ENCODE measurements at regions not wholly inside any gene's neighbourhood (a gene's known extent, or its start where the extent isn't known, plus 50 kb on each side); places are given as distances from the start of the nearest gene placed in this dataset.
"Not testable (repeated sequence)": the region's sequence is repeated elsewhere in the genome, so short reads cannot be mapped to it uniquely, and the experiment has no call there.

- Histone ChIP-seq H3K9ac (replicated peaks in 1 of 4; ENCODE audit: extremely low read depth in 1 of 4, low read depth in 3 of 4, low read length in 3 of 4) (no peak overlapping the region), H3K27me3 (replicated peaks in 1 of 4; ENCODE audit: control insufficient read depth in 3 of 4, extremely low read depth in 1 of 4, insufficient read depth in 3 of 4, low read length in 3 of 4) (no peaks in the 10 kb centered on the region), H2AFZ (ENCODE audit: low read length) (no peak overlapping the region), H4K91ac (replicated peaks; ENCODE audit: insufficient read length, low read length) (no peak overlapping the region), H3K36me3 (ENCODE audit: control insufficient read depth in 2 of 4, insufficient read depth in 4 of 4, low read length in 3 of 4) (no peaks in the 10 kb centered on the region), H2AK5ac (ENCODE audit: low read depth, low read length) (no peak overlapping the region), H3K23me2 (ENCODE audit: low read depth, low read length) (no peaks in the 10 kb centered on the region; the same call in 1 of the 2 replicates), H3K56ac (replicated peaks; ENCODE audit: insufficient read length, low read depth, low read length) (no peak overlapping the region), H2BK5ac (ENCODE audit: low read depth, low read length) (no peak overlapping the region), H2BK12ac (ENCODE audit: low read depth, low read length) (no peak overlapping the region), H2BK15ac (ENCODE audit: low read length) (no peak overlapping the region), H3K79me2 (ENCODE audit: control insufficient read depth in 1 of 2, insufficient read depth in 2 of 2, low read length in 2 of 2) (no peaks in the 10 kb centered on the region), H4K5ac (ENCODE audit: insufficient read length, low read depth, low read length) (no peak overlapping the region), H4K8ac (ENCODE audit: extremely low read depth, insufficient read depth, low read length) (no peak overlapping the region), H3K27ac (ENCODE audit: low read depth, low read length) (no peak overlapping the region), H3K79me1 (ENCODE audit: low read depth, low read length) (no peaks in the 10 kb centered on the region), H3K18ac (ENCODE audit: extremely low read depth, low read length) (no peak overlapping the region), H2BK20ac (ENCODE audit: low read length) (no peak overlapping the region), H2BK120ac (replicated peaks; ENCODE audit: low read depth, low read length) (no peak overlapping the region), H3K4me3 (ENCODE audit: extremely low read depth in 1 of 4, insufficient read depth in 2 of 4, low read depth in 3 of 4, low read length in 4 of 4) (no peak overlapping the region), H3K23ac (ENCODE audit: insufficient read length) (no peak overlapping the region), H3K4me2 (ENCODE audit: insufficient read depth in 1 of 2, low read depth in 2 of 2, low read length in 2 of 2) (no peak overlapping the region), H4K20me1 (replicated peaks in 1 of 2; ENCODE audit: control insufficient read depth in 1 of 2, insufficient read depth in 2 of 2, low read length in 2 of 2) (no peaks in the 10 kb centered on the region), H3K9me3 (ENCODE audit: insufficient read depth in 2 of 2, low read depth in 1 of 2, low read length in 1 of 2) (no peaks in the 10 kb centered on the region), H3K4ac (replicated peaks; ENCODE audit: insufficient read length, low read depth, low read length) (no peak overlapping the region), H3K4me1 (replicated peaks in 1 of 4; ENCODE audit: control insufficient read depth in 3 of 4, insufficient read depth in 4 of 4, low read length in 3 of 4) (no peaks in the 10 kb centered on the region), H3K14ac (ENCODE audit: insufficient read length) (no peak overlapping the region)
- DNase-seq (ENCODE audit: low read depth in 1 of 2, low spot score in 2 of 2): no peak
- FAIRE-seq: no peak
- CTCF ChIA-PET (ENCODE audit: partially characterized antibody): interaction anchor here (1.0 to 3.0 kb wide), 3 partner anchors 101 to 123 kb away, joined by 3 to 13 read pairs (median 8); no protein-coding TSS in a partner anchor
- WGBS, 2 experiments (ENCODE audit: extremely low coverage in 1 of 2, insufficient coverage in 1 of 2, insufficient read length in 1 of 2, insufficient replicate concordance in 2 of 2, low coverage in 1 of 2, low lambda C conversion rate in 2 of 2, missing lambda C conversion rate in 1 of 2): 89% methylated on average over 1 of the region's 1 CpG; no CpG with 5 or more reads in 1 of the 2 experiments
- POLR2A ChIA-PET (ENCODE audit: partially characterized antibody): no interaction called here
- TF ChIP-seq CREB1 (IDR thresholded peaks at IDR 0.05) (no peak), CHD2 (IDR thresholded peaks at IDR 0.05; ENCODE audit: low read length) (no peak), MAFK (IDR thresholded peaks at IDR 0.05; ENCODE audit: low read depth, low read length) (no peak)
Observed at GRCh38 chr2:224094413-224094812, 55.3 kb upstream of the SERPINE2 start.

- H3K27ac ChIP-seq (ENCODE audit: low read depth, low read length): not testable (repeated sequence)
Observed at GRCh38 chr2:224091671-224092070, 52.6 kb upstream of the SERPINE2 start.

More at GRCh38 chr2:224091671-224092070, 52.6 kb upstream of the SERPINE2 start:
- H3K23ac ChIP-seq (ENCODE audit: insufficient read length); H2BK20ac ChIP-seq (ENCODE audit: low read length); H2BK12ac ChIP-seq (ENCODE audit: low read depth, low read length); H2AFZ ChIP-seq (ENCODE audit: low read length); DNase-seq (ENCODE audit: low read depth in 1 of 2, low spot score in 2 of 2); H2BK15ac ChIP-seq (ENCODE audit: low read length); H4K20me1 ChIP-seq (replicated peaks in 1 of 2; ENCODE audit: control insufficient read depth in 1 of 2, insufficient read depth in 2 of 2, low read length in 2 of 2); H3K18ac ChIP-seq (ENCODE audit: extremely low read depth, low read length); H4K5ac ChIP-seq (ENCODE audit: insufficient read length, low read depth, low read length); H4K91ac ChIP-seq (replicated peaks; ENCODE audit: insufficient read length, low read length); FAIRE-seq; H2AK5ac ChIP-seq (ENCODE audit: low read depth, low read length); H3K79me2 ChIP-seq (ENCODE audit: control insufficient read depth in 1 of 2, insufficient read depth in 2 of 2, low read length in 2 of 2); H3K4me3 ChIP-seq (ENCODE audit: extremely low read depth in 1 of 4, insufficient read depth in 2 of 4, low read depth in 3 of 4, low read length in 4 of 4); H3K9me3 ChIP-seq (ENCODE audit: insufficient read depth in 2 of 2, low read depth in 1 of 2, low read length in 1 of 2); H3K23me2 ChIP-seq (ENCODE audit: low read depth, low read length); H3K9ac ChIP-seq (replicated peaks in 1 of 4; ENCODE audit: extremely low read depth in 1 of 4, low read depth in 3 of 4, low read length in 3 of 4); H3K14ac ChIP-seq (ENCODE audit: insufficient read length); H3K4me2 ChIP-seq (ENCODE audit: insufficient read depth in 1 of 2, low read depth in 2 of 2, low read length in 2 of 2); CTCF ChIA-PET (ENCODE audit: partially characterized antibody); H3K27me3 ChIP-seq (replicated peaks in 1 of 4; ENCODE audit: control insufficient read depth in 3 of 4, extremely low read depth in 1 of 4, insufficient read depth in 3 of 4, low read length in 3 of 4); POLR2A ChIA-PET (ENCODE audit: partially characterized antibody); H3K79me1 ChIP-seq (ENCODE audit: low read depth, low read length); H4K8ac ChIP-seq (ENCODE audit: extremely low read depth, insufficient read depth, low read length); H3K56ac ChIP-seq (replicated peaks; ENCODE audit: insufficient read length, low read depth, low read length); H3K36me3 ChIP-seq (ENCODE audit: control insufficient read depth in 2 of 4, insufficient read depth in 4 of 4, low read length in 3 of 4); H2BK120ac ChIP-seq (replicated peaks; ENCODE audit: low read depth, low read length); H2BK5ac ChIP-seq (ENCODE audit: low read depth, low read length); H3K4me1 ChIP-seq (replicated peaks in 1 of 4; ENCODE audit: control insufficient read depth in 3 of 4, insufficient read depth in 4 of 4, low read length in 3 of 4); H3K4ac ChIP-seq (replicated peaks; ENCODE audit: insufficient read length, low read depth, low read length): not testable (repeated sequence)
- WGBS, 2 experiments (ENCODE audit: extremely low coverage in 1 of 2, insufficient coverage in 1 of 2, insufficient read length in 1 of 2, insufficient replicate concordance in 2 of 2, low coverage in 1 of 2, low lambda C conversion rate in 2 of 2, missing lambda C conversion rate in 1 of 2): 84% methylated on average over 5 of the region's 5 CpGs; no CpG with 5 or more reads in 1 of the 2 experiments
